ENCODE measurements at regions not wholly inside any gene's neighbourhood (a gene's known extent, or its start where the extent isn't known, plus 50 kb on each side); places are given as distances from the start of the nearest gene placed in this dataset.

DNA sequence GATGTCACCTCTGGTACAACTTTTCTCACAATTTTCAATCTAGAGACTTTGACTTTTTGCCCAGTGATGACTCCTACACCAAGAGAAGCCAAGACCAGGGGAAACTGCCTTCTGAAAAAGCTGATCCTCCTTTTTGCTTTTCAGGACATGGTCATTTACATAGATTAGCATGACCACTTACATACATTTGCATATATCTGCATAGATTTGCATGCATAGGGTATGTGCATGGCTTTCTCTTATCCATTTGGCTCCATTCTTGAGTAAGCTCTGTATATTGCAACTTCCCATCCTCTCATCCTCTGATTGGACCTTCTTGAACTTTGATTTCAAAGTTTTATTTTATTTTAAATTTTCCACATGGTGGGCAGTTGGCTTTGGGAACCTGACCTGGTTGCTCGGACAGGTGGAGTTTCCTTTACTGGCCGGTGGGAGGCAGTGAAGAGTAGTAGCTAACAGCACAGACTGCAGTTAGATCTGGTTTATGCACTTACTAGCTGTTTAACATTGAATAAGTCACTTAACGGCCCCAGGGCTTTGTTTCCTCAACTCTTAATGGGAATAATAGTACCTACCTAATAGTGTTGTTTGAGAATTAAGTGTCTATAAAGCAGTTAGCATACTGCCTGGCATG lies 92.9 kb downstream of the GPR139 start:
- DNase-seq (ENCODE audit: low read depth): no peak
- H3K4me3 ChIP-seq (ENCODE audit: low read depth, low read length): no peak overlapping the region
- TF ChIP-seq CTCF (IDR thresholded peaks at IDR 0.05; ENCODE audit: insufficient read depth, low read length): no peak

GRCh38 chr16:19979638-19980037 lies 94.1 kb downstream of the GPR139 start:
- no peak for DNase-seq (ENCODE audit: low read depth)
- no peak for TF ChIP-seq CTCF (IDR thresholded peaks at IDR 0.05; ENCODE audit: insufficient read depth, low read length)
- H3K4me3 ChIP-seq (ENCODE audit: low read depth, low read length): no peak overlapping the region

DNA sequence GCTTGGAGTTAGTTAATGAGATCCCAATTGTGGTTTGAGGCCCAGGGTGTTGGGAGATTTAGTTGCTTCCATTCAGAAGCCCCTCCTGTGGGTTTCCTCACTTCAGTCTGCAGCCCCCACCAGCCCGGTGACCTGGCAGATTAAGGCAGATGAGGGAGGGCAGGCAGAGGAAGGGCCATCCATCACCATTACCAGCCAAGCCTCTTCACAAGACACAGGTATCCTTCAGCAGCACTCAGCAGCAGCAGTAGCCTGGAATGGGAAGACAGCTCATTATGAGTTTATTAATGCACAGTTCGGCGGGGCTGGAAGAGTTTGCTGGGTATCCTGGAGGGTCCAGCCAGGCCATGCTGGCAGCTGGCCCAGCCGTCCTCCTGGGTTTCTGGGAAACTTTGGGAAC lies 90.0 kb upstream of the GPRC5B start:
- TF ChIP-seq CTCF (IDR thresholded peaks at IDR 0.05; ENCODE audit: insufficient read depth, low read length): no peak
- H3K4me3 ChIP-seq (ENCODE audit: low read depth, low read length): no peak overlapping the region
- no peak for DNase-seq (ENCODE audit: low read depth)

GRCh38 chr16:19972111-19972510 lies 87.5 kb upstream of the GPRC5B start:
- DNase-seq (ENCODE audit: low read depth): no peak
- no peak for TF ChIP-seq CTCF (IDR thresholded peaks at IDR 0.05; ENCODE audit: insufficient read depth, low read length)
- no peak overlapping the region for H3K4me3 ChIP-seq (ENCODE audit: low read depth, low read length)

- TF ChIP-seq CTCF (IDR thresholded peaks at IDR 0.05; ENCODE audit: insufficient read depth, low read length): no peak
- H3K4me3 ChIP-seq (ENCODE audit: low read depth, low read length): no peak overlapping the region
- DNase-seq (ENCODE audit: low read depth): no peak
Observed at GRCh38 chr16:19968891-19969683, 84.4 kb upstream of the GPRC5B start.

- no peak overlapping the region for H3K4me3 ChIP-seq (ENCODE audit: low read depth, low read length)
- TF ChIP-seq CTCF (IDR thresholded peaks at IDR 0.05; ENCODE audit: insufficient read depth, low read length): no peak
- no peak for DNase-seq (ENCODE audit: low read depth)
Observed at GRCh38 chr16:19967963-19968362, 83.3 kb upstream of the GPRC5B start.

Data from fibroblast of the aortic adventitia (primary cell).